HG03520 (cell line): ENCODE measurements at regions not wholly inside any gene's neighbourhood (a gene's known extent, or its start where the extent isn't known, plus 50 kb on each side); places are given as distances from the start of the nearest gene placed in this dataset.
"Not testable (repeated sequence)": the region's sequence is repeated elsewhere in the genome, so short reads cannot be mapped to it uniquely, and the experiment has no call there.

Experiments used
- ATAC-seq: cut with Tn5 transposase; IDR thresholded peaks from one replicate; pipeline ENCODE4 v1.9.1; 2021; ENCODE audit warnings: mild to moderate bottlenecking, moderate library complexity; ENCODE audit not compliant: unreplicated experiment

- ATAC-seq, result no peak
Observed at GRCh38 chr6:68160348-68160747, 474.7 kb upstream of the ADGRB3 start.

GRCh38 chr6:68159433-68159832 is 475.6 kb upstream of the ADGRB3 start:
- peak; percentile 64 for ATAC-seq

- peak; percentile 90 for ATAC-seq
Observed at GRCh38 chr6:68158256-68158655, 476.8 kb upstream of the ADGRB3 start.

- no peak for ATAC-seq
Observed at GRCh38 chr6:68144667-68145066, 490.4 kb upstream of the ADGRB3 start.

- ATAC-seq, result no peak
Observed at GRCh38 chr6:68141190-68141589, 493.9 kb upstream of the ADGRB3 start.

GRCh38 chr6:68139130-68139529 is 496.0 kb upstream of the ADGRB3 start:
- ATAC-seq, result no peak

- ATAC-seq, result no peak
Observed at GRCh38 chr6:68134796-68135195, 500.3 kb upstream of the ADGRB3 start.

GRCh38 chr6:68128211-68128610 is 506.9 kb upstream of the ADGRB3 start:
- no peak for ATAC-seq

- peak; percentile 4 for ATAC-seq
Observed at GRCh38 chr6:68127074-68127473, 508.0 kb upstream of the ADGRB3 start.

- peak; percentile 99 for ATAC-seq
Observed at GRCh38 chr6:68126089-68126749, 508.9 kb upstream of the ADGRB3 start.

- not testable (repeated sequence) for ATAC-seq
Observed at GRCh38 chr6:68122975-68123374, 512.1 kb upstream of the ADGRB3 start.

GRCh38 chr6:68122032-68122431 is 513.0 kb upstream of the ADGRB3 start:
- no peak for ATAC-seq

- ATAC-seq, result not testable (repeated sequence)
Observed at GRCh38 chr6:68120954-68121353, 514.1 kb upstream of the ADGRB3 start.

- ATAC-seq, result no peak
Observed at GRCh38 chr6:68114463-68115047, 520.5 kb upstream of the ADGRB3 start.

- ATAC-seq, result no peak
Observed at GRCh38 chr6:68108233-68108835, 526.7 kb upstream of the ADGRB3 start.

GRCh38 chr6:68094070-68094469 is 541.0 kb upstream of the ADGRB3 start:
- ATAC-seq, result peak; percentile 75

- ATAC-seq, result peak; percentile 87
Observed at GRCh38 chr6:68087399-68088133, 547.5 kb upstream of the ADGRB3 start.

GRCh38 chr6:68086199-68086598 is 548.9 kb upstream of the ADGRB3 start:
- ATAC-seq, result peak; percentile 40

- not testable (repeated sequence) for ATAC-seq
Observed at GRCh38 chr6:68085599-68085998, 549.5 kb upstream of the ADGRB3 start.

GRCh38 chr6:68082086-68082485 is 553.0 kb upstream of the ADGRB3 start:
- no peak for ATAC-seq

GRCh38 chr6:68080074-68080473 is 555.0 kb upstream of the ADGRB3 start:
- ATAC-seq, result no peak

- no peak for ATAC-seq
Observed at GRCh38 chr6:68077661-68078060, 557.4 kb upstream of the ADGRB3 start.
